ENCODE measurements at regions not wholly inside any gene's neighbourhood (a gene's known extent, or its start where the extent isn't known, plus 50 kb on each side); places are given as distances from the start of the nearest gene placed in this dataset.
"Not testable (repeated sequence)": the region's sequence is repeated elsewhere in the genome, so short reads cannot be mapped to it uniquely, and the experiment has no call there.

- Mint-ChIP-seq H3K4me1 (ENCODE audit: low read depth) (no peaks in the 10 kb centered on the region), H3K36me3 (ENCODE audit: low read depth) (no peaks in the 10 kb centered on the region), H3K27me3 (ENCODE audit: low read depth) (no peaks in the 10 kb centered on the region), H3K9me3 (no peaks in the 10 kb centered on the region), H3K4me3 (no peak overlapping the region), H3K27ac (no peak overlapping the region)
- no peak for DNase-seq (ENCODE audit: low spot score)
These were observed 83.8 kb upstream of the BOD1L1 start for GRCh38 chr4:13711233-13711785.

- H3K9me3 Mint-ChIP-seq = no peaks in the 10 kb centered on the region
- H3K4me3 Mint-ChIP-seq = no peak overlapping the region
- no peaks in the 10 kb centered on the region for H3K36me3 Mint-ChIP-seq (ENCODE audit: low read depth)
- no peaks in the 10 kb centered on the region for H3K4me1 Mint-ChIP-seq (ENCODE audit: low read depth)
- H3K27ac Mint-ChIP-seq = no peak overlapping the region
- DNase-seq (ENCODE audit: low spot score) = no peak
- no peaks in the 10 kb centered on the region for H3K27me3 Mint-ChIP-seq (ENCODE audit: low read depth)
These were observed 94.4 kb upstream of the BOD1L1 start for GRCh38 chr4:13721894-13722293.

- H3K27ac Mint-ChIP-seq = no peak overlapping the region
- no peaks in the 10 kb centered on the region for H3K9me3 Mint-ChIP-seq
- no peak for DNase-seq (ENCODE audit: low spot score)
- H3K4me3 Mint-ChIP-seq = no peak overlapping the region
- no peaks in the 10 kb centered on the region for H3K27me3 Mint-ChIP-seq (ENCODE audit: low read depth)
- H3K36me3 Mint-ChIP-seq (ENCODE audit: low read depth) = no peaks in the 10 kb centered on the region
- no peaks in the 10 kb centered on the region for H3K4me1 Mint-ChIP-seq (ENCODE audit: low read depth)
These were observed 95.1 kb upstream of the BOD1L1 start for GRCh38 chr4:13722649-13723048.

- Mint-ChIP-seq H3K27ac (no peak overlapping the region), H3K4me3 (no peak overlapping the region), H3K9me3 (no peaks in the 10 kb centered on the region), H3K27me3 (ENCODE audit: low read depth) (no peaks in the 10 kb centered on the region), H3K4me1 (ENCODE audit: low read depth) (no peaks in the 10 kb centered on the region), H3K36me3 (ENCODE audit: low read depth) (no peaks in the 10 kb centered on the region)
- no peak for DNase-seq (ENCODE audit: low spot score)
These were observed 101.2 kb upstream of the BOD1L1 start for GRCh38 chr4:13728761-13729160.

- Mint-ChIP-seq H3K4me1 (ENCODE audit: low read depth) (no peaks in the 10 kb centered on the region), H3K9me3 (no peaks in the 10 kb centered on the region), H3K4me3 (no peak overlapping the region), H3K36me3 (ENCODE audit: low read depth) (no peaks in the 10 kb centered on the region), H3K27me3 (ENCODE audit: low read depth) (no peaks in the 10 kb centered on the region), H3K27ac (no peak overlapping the region)
- DNase-seq (ENCODE audit: low spot score) = no peak
These were observed 103.5 kb upstream of the BOD1L1 start for GRCh38 chr4:13731019-13731418.

GRCh38 chr4:13733817-13734216, 106.3 kb upstream of the BOD1L1 start:
- no peaks in the 10 kb centered on the region for H3K9me3 Mint-ChIP-seq

GRCh38 chr4:13750594-13750993, 123.1 kb upstream of the BOD1L1 start:
- Mint-ChIP-seq H3K27me3 (ENCODE audit: low read depth) (no peaks in the 10 kb centered on the region), H3K4me3 (no peak overlapping the region), H3K9me3 (no peaks in the 10 kb centered on the region), H3K36me3 (ENCODE audit: low read depth) (no peaks in the 10 kb centered on the region), H3K27ac (no peak overlapping the region), H3K4me1 (ENCODE audit: low read depth) (no peaks in the 10 kb centered on the region)
- DNase-seq (ENCODE audit: low spot score) = no peak

More at GRCh38 chr4:13733817-13734216, 106.3 kb upstream of the BOD1L1 start:
- H3K4me1 Mint-ChIP-seq (ENCODE audit: low read depth) = no peaks in the 10 kb centered on the region
- H3K27ac Mint-ChIP-seq = no peak overlapping the region
- no peak overlapping the region for H3K4me3 Mint-ChIP-seq
- no peak for DNase-seq (ENCODE audit: low spot score)
- H3K36me3 Mint-ChIP-seq (ENCODE audit: low read depth) = no peaks in the 10 kb centered on the region
- no peaks in the 10 kb centered on the region for H3K27me3 Mint-ChIP-seq (ENCODE audit: low read depth)

- not testable (repeated sequence) for DNase-seq (ENCODE audit: low spot score); H3K27me3 Mint-ChIP-seq (ENCODE audit: low read depth); H3K36me3 Mint-ChIP-seq (ENCODE audit: low read depth); H3K4me3 Mint-ChIP-seq; H3K27ac Mint-ChIP-seq; H3K4me1 Mint-ChIP-seq (ENCODE audit: low read depth)
- H3K9me3 Mint-ChIP-seq = peaks cover 16% of the 10 kb centered on the region
These were observed 134.1 kb upstream of the BOD1L1 start for GRCh38 chr4:13761581-13761980.

GRCh38 chr4:13762130-13762529, 134.6 kb upstream of the BOD1L1 start:
- Mint-ChIP-seq H3K4me3 (no peak overlapping the region), H3K27ac (no peak overlapping the region), H3K36me3 (ENCODE audit: low read depth) (no peaks in the 10 kb centered on the region), H3K4me1 (ENCODE audit: low read depth) (no peaks in the 10 kb centered on the region), H3K9me3 (peaks cover 16% of the 10 kb centered on the region), H3K27me3 (ENCODE audit: low read depth) (no peaks in the 10 kb centered on the region)
- DNase-seq (ENCODE audit: low spot score) = no peak

GRCh38 chr4:13763707-13764106, 136.2 kb upstream of the BOD1L1 start:
- H3K4me3 Mint-ChIP-seq = no peak overlapping the region

GRCh38 chr4:13765539-13765938, 138.0 kb upstream of the BOD1L1 start:
- no peak overlapping the region for H3K4me3 Mint-ChIP-seq
- no peaks in the 10 kb centered on the region for H3K36me3 Mint-ChIP-seq (ENCODE audit: low read depth)
- no peaks in the 10 kb centered on the region for H3K27me3 Mint-ChIP-seq (ENCODE audit: low read depth)
- DNase-seq (ENCODE audit: low spot score) = no peak
- H3K9me3 Mint-ChIP-seq = peaks cover 5% of the 10 kb centered on the region
- no peak overlapping the region for H3K27ac Mint-ChIP-seq
- no peaks in the 10 kb centered on the region for H3K4me1 Mint-ChIP-seq (ENCODE audit: low read depth)

More at GRCh38 chr4:13763707-13764106, 136.2 kb upstream of the BOD1L1 start:
- Mint-ChIP-seq H3K27me3 (ENCODE audit: low read depth) (no peaks in the 10 kb centered on the region), H3K36me3 (ENCODE audit: low read depth) (no peaks in the 10 kb centered on the region), H3K9me3 (peaks cover 14% of the 10 kb centered on the region), H3K4me1 (ENCODE audit: low read depth) (no peaks in the 10 kb centered on the region), H3K27ac (no peak overlapping the region)
- DNase-seq (ENCODE audit: low spot score) = no peak

- DNase-seq (ENCODE audit: low spot score) = no peak
- H3K4me1 Mint-ChIP-seq (ENCODE audit: low read depth) = no peaks in the 10 kb centered on the region
- H3K4me3 Mint-ChIP-seq = no peak overlapping the region
- H3K36me3 Mint-ChIP-seq (ENCODE audit: low read depth) = no peaks in the 10 kb centered on the region
- no peaks in the 10 kb centered on the region for H3K27me3 Mint-ChIP-seq (ENCODE audit: low read depth)
- H3K27ac Mint-ChIP-seq = no peak overlapping the region
- peaks cover 12% of the 10 kb centered on the region for H3K9me3 Mint-ChIP-seq
These were observed 139.4 kb upstream of the BOD1L1 start for GRCh38 chr4:13766761-13767540.

GRCh38 chr4:13777341-13777740, 149.8 kb upstream of the BOD1L1 start:
- Mint-ChIP-seq H3K27me3 (ENCODE audit: low read depth) (no peaks in the 10 kb centered on the region), H3K27ac (no peak overlapping the region), H3K36me3 (ENCODE audit: low read depth) (no peaks in the 10 kb centered on the region), H3K4me1 (ENCODE audit: low read depth) (no peaks in the 10 kb centered on the region), H3K9me3 (peaks cover 3% of the 10 kb centered on the region), H3K4me3 (no peak overlapping the region)
- no peak for DNase-seq (ENCODE audit: low spot score)

- DNase-seq (ENCODE audit: low spot score) = no peak
- Mint-ChIP-seq H3K4me3 (no peak overlapping the region), H3K27me3 (ENCODE audit: low read depth) (no peaks in the 10 kb centered on the region), H3K27ac (no peak overlapping the region), H3K4me1 (ENCODE audit: low read depth) (no peaks in the 10 kb centered on the region), H3K9me3 (peaks cover 3% of the 10 kb centered on the region), H3K36me3 (ENCODE audit: low read depth) (no peaks in the 10 kb centered on the region)
These were observed 150.8 kb upstream of the BOD1L1 start for GRCh38 chr4:13778367-13778766.

GRCh38 chr4:13782231-13782630, 154.7 kb upstream of the BOD1L1 start:
- Mint-ChIP-seq H3K27ac (no peak overlapping the region), H3K4me3 (no peak overlapping the region), H3K9me3 (peaks cover 3% of the 10 kb centered on the region), H3K36me3 (ENCODE audit: low read depth) (no peaks in the 10 kb centered on the region), H3K27me3 (ENCODE audit: low read depth) (no peaks in the 10 kb centered on the region), H3K4me1 (ENCODE audit: low read depth) (no peaks in the 10 kb centered on the region)
- no peak for DNase-seq (ENCODE audit: low spot score)
